Keratinocyte (primary cell): ENCODE measurements at regions not wholly inside any gene's neighbourhood (a gene's known extent, or its start where the extent isn't known, plus 50 kb on each side); places are given as distances from the start of the nearest gene placed in this dataset.

Experiments
- DNase-seq: peaks from one replicate; pipeline ENCODE4 v3.0.0-alpha.2; 2011; ENCODE audit warnings: low read depth, missing footprints, low spot score
- FAIRE-seq: peaks from 2 replicates; lab custom pipeline; 2011; peaks lifted over from hg19 to GRCh38; lab: Jason Lieb, UNC
- H2AFZ ChIP-seq: 2 replicates; pipeline ENCODE4 v1.6.0; 2012; ENCODE audit warnings: low read length, control low read depth, inconsistent platforms; ENCODE audit not compliant: control insufficient read depth
- H3K27ac ChIP-seq: 2 replicates; pipeline ENCODE4 v1.5.1; 2011; ENCODE audit warnings: low read length; ENCODE audit not compliant: control insufficient read depth, insufficient read depth
- H3K27me3 ChIP-seq: 3 replicates; pipeline ENCODE4 v1.6.0; 2011; ENCODE audit warnings: low read length; ENCODE audit not compliant: control insufficient read depth, insufficient read depth; ENCODE audit errors: extremely low read depth
- H3K36me3 ChIP-seq, 2 experiments: 2 replicates in 1 of 2; 3 replicates in 1 of 2; pipeline ENCODE4 v1.5.1; 2011; ENCODE audit warnings: low read length in 2 of 2, mild to moderate bottlenecking in 1 of 2; ENCODE audit not compliant: control insufficient read depth in 2 of 2, insufficient read depth in 2 of 2; ENCODE audit errors: extremely low read depth in 1 of 2
- H3K4me1 ChIP-seq: 3 replicates; pipeline ENCODE4 v1.5.1; 2011; ENCODE audit warnings: low read length; ENCODE audit not compliant: control insufficient read depth, insufficient read depth; ENCODE audit errors: extremely low read depth
- H3K4me2 ChIP-seq: 3 replicates; pipeline ENCODE4 v1.6.0; 2011; ENCODE audit warnings: low read depth, low read length; ENCODE audit not compliant: control insufficient read depth, insufficient read depth; ENCODE audit errors: extremely low read depth
- H3K4me3 ChIP-seq, 3 experiments: fragments of 200-600 bp in 1 of 3; sonication (generic) in 1 of 3; 2 replicates in 2 of 3; 3 replicates in 1 of 3; pipeline ENCODE4 v1.5.1; 2011 to 2016; ENCODE audit warnings: low read length in 3 of 3, mild to moderate bottlenecking in 3 of 3, control low read depth in 2 of 3, inconsistent platforms in 1 of 3, low read depth in 1 of 3, mixed read lengths in 1 of 3, mixed run types in 1 of 3, moderate library complexity in 1 of 3; ENCODE audit not compliant: control insufficient read depth in 2 of 3, insufficient read depth in 2 of 3; ENCODE audit errors: extremely low read depth in 1 of 3
- H3K79me2 ChIP-seq: 2 replicates; pipeline ENCODE4 v1.6.0; 2012; ENCODE audit warnings: low read length; ENCODE audit not compliant: control insufficient read depth, insufficient read depth
- H3K9ac ChIP-seq: 3 replicates; pipeline ENCODE4 v1.6.0; 2011; ENCODE audit warnings: low read length; ENCODE audit not compliant: control insufficient read depth, insufficient read depth; ENCODE audit errors: extremely low read depth
- H3K9me1 ChIP-seq: 3 replicates; pipeline ENCODE4 v1.6.0; 2011; ENCODE audit warnings: low read length; ENCODE audit not compliant: control insufficient read depth, insufficient read depth; ENCODE audit errors: extremely low read depth
- H3K9me3 ChIP-seq: 2 replicates; pipeline ENCODE4 v1.5.1; 2012; ENCODE audit warnings: low read depth, low read length; ENCODE audit not compliant: control insufficient read depth
- H4K20me1 ChIP-seq: 3 replicates; pipeline ENCODE4 v1.6.0; 2011; ENCODE audit warnings: low read length; ENCODE audit not compliant: control insufficient read depth, insufficient read depth; ENCODE audit errors: extremely low read depth
- EZH2 ChIP-seq: IDR thresholded peaks from one replicate; pipeline ENCODE4 v1.6.1; 2012; ENCODE audit warnings: inconsistent platforms, mild to moderate bottlenecking, low read length, moderate library complexity
- dilution Hi-C: fragments of 300-500 bp; cut with MboI; formaldehyde crosslinking; loops from one replicate; pipeline ENCODE4 v1.7.0; 2020; ENCODE audit warnings: low sequenced_read_pairs; ENCODE audit not compliant: extremely low pct_ligation_motif_present
- TF ChIP-seq, protein P1 (sequence below), 3 experiments: IDR thresholded peaks in 1 of 3; conservative IDR thresholded peaks in 1 of 3; optimal IDR thresholded peaks in 1 of 3; 2 replicates in 2 of 3; 3 replicates in 1 of 3; pipeline versions ENCODE3 to v1.5.1; 2011; ENCODE audit warnings: low read length in 3 of 3, mild to moderate bottlenecking in 3 of 3, moderate library complexity in 2 of 3, control low read depth in 1 of 3, inconsistent platforms in 1 of 3; ENCODE audit not compliant: insufficient read depth in 2 of 3; ENCODE audit errors: extremely low read depth in 1 of 3

DNA sequence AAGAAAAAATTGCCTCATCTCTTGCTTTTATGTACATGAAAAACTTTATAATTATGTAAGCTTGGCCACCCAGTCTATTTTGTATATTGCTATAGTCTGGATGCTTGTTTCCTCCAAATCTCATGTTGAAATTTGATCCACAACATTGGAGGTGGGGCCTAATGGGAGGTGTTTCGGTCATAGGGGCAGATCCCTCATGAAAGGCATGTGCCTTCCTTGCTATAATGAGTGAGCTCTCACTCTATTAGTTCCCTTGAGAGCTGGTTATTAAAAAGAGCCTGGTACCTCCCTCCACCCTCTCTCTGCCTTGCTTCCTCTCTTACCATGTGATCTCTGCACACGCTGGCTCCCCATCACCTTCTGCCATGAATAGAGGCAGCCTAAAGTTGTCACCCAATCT is 1005.1 kb downstream of the PCDH9 start:
- no peak overlapping the region for H3K27ac ChIP-seq
- no peaks in the 10 kb centered on the region for H3K36me3 ChIP-seq
- H3K27me3 ChIP-seq, result no peaks in the 10 kb centered on the region
- no peak overlapping the region for H3K9ac ChIP-seq
- H3K9me3 ChIP-seq, result no peaks in the 10 kb centered on the region
- no peak overlapping the region for H3K4me3 ChIP-seq
- no peak overlapping the region for H2AFZ ChIP-seq
- no peaks in the 10 kb centered on the region for H4K20me1 ChIP-seq
- DNase-seq (no peak), FAIRE-seq (no peak)
- H3K4me2 ChIP-seq, result no peak overlapping the region
- H3K4me1 ChIP-seq, result no peaks in the 10 kb centered on the region
- no peaks in the 10 kb centered on the region for H3K9me1 ChIP-seq
- H3K79me2 ChIP-seq, result no peaks in the 10 kb centered on the region
- TF ChIP-seq, protein P1, sequence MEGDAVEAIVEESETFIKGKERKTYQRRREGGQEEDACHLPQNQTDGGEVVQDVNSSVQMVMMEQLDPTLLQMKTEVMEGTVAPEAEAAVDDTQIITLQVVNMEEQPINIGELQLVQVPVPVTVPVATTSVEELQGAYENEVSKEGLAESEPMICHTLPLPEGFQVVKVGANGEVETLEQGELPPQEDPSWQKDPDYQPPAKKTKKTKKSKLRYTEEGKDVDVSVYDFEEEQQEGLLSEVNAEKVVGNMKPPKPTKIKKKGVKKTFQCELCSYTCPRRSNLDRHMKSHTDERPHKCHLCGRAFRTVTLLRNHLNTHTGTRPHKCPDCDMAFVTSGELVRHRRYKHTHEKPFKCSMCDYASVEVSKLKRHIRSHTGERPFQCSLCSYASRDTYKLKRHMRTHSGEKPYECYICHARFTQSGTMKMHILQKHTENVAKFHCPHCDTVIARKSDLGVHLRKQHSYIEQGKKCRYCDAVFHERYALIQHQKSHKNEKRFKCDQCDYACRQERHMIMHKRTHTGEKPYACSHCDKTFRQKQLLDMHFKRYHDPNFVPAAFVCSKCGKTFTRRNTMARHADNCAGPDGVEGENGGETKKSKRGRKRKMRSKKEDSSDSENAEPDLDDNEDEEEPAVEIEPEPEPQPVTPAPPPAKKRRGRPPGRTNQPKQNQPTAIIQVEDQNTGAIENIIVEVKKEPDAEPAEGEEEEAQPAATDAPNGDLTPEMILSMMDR (optimal IDR thresholded peaks at IDR 0.05 in 1 of 3, IDR thresholded peaks at IDR 0.05 in 1 of 3, conservative IDR thresholded peaks at IDR 0.05 in 1 of 3; ENCODE audit: extremely low read depth in 1 of 3, insufficient read depth in 2 of 3, low read length in 3 of 3), result no peak
- no peak for TF ChIP-seq EZH2
- dilution Hi-C loops, result no loop called here

GRCh38 chr13:66224663-66225062 is 1005.5 kb downstream of the PCDH9 start:
- H3K79me2 ChIP-seq, result no peaks in the 10 kb centered on the region
- no peak overlapping the region for H3K27ac ChIP-seq
- no peak overlapping the region for H3K9ac ChIP-seq
- H3K27me3 ChIP-seq, result no peaks in the 10 kb centered on the region
- H3K4me3 ChIP-seq, result no peak overlapping the region
- dilution Hi-C loops, result no loop called here
- H3K4me2 ChIP-seq, result no peak overlapping the region
- no peaks in the 10 kb centered on the region for H3K36me3 ChIP-seq
- TF ChIP-seq, protein P1 (optimal IDR thresholded peaks at IDR 0.05 in 1 of 3, IDR thresholded peaks at IDR 0.05 in 1 of 3, conservative IDR thresholded peaks at IDR 0.05 in 1 of 3; ENCODE audit: extremely low read depth in 1 of 3, insufficient read depth in 2 of 3, low read length in 3 of 3), result no peak
- TF ChIP-seq EZH2, result no peak
- H4K20me1 ChIP-seq, result no peaks in the 10 kb centered on the region
- H3K9me1 ChIP-seq, result no peaks in the 10 kb centered on the region
- H3K4me1 ChIP-seq, result no peaks in the 10 kb centered on the region
- no peaks in the 10 kb centered on the region for H3K9me3 ChIP-seq
- no peak overlapping the region for H2AFZ ChIP-seq
- no peak for DNase-seq
- no peak for FAIRE-seq
